Naive thymus-derived CD4-positive, alpha-beta T cell (primary cell): ENCODE measurements at regions not wholly inside any gene's neighbourhood (a gene's known extent, or its start where the extent isn't known, plus 50 kb on each side); places are given as distances from the start of the nearest gene placed in this dataset.

Source experiments
- ATAC-seq: fragments of 150-1000 bp; cut with Tn5 transposase; 2 replicates; pipeline ENCODE4 v1.10.0; 2021; ENCODE audit warnings: mild to moderate bottlenecking, moderate library complexity
- CTCF ChIA-PET: fragments of 350-600 bp; sonication (Branson Sonifier 250); formaldehyde crosslinking; loops from one replicate; lab custom pipeline; 2021; ENCODE audit warnings: antibody characterized with exemption; lab: Charles Lee
- POLR2A ChIA-PET: fragments of 350-600 bp; sonication (Branson Sonifier 250); formaldehyde crosslinking; loops from one replicate; lab custom pipeline; 2021; ENCODE audit warnings: antibody characterized with exemption, inconsistent platforms; lab: Charles Lee
- DNase-seq, 9 donors: peaks; one replicate each; pipeline versions ENCODE4 v3.0.0 to v3.0.0-alpha.2; 2020 to 2022; ENCODE audit warnings: mixed read lengths in 1 of 9
- H3K27ac ChIP-seq: one replicate; pipeline ENCODE4 v1.7.0; 2013; ENCODE audit warnings: mild to moderate bottlenecking, low read depth, low read length, moderate library complexity
- H3K27me3 ChIP-seq, 2 donors: one replicate each; pipeline ENCODE4 v1.7.0; 2013; ENCODE audit warnings: low read length in 2 of 2, mild to moderate bottlenecking in 2 of 2, moderate library complexity in 2 of 2; ENCODE audit not compliant: control insufficient read depth in 2 of 2, insufficient read depth in 2 of 2
- H3K36me3 ChIP-seq, 3 experiments: 1 replicate in 2 of 3; 2 replicates in 1 of 3; pipeline ENCODE4 v1.7.0; 2013; ENCODE audit warnings: low read length in 3 of 3, mild to moderate bottlenecking in 3 of 3, moderate library complexity in 1 of 3; ENCODE audit not compliant: insufficient read depth in 3 of 3, control insufficient read depth in 2 of 3
- H3K4me1 ChIP-seq, 2 donors: one replicate each; pipeline ENCODE4 v1.7.0; 2013; ENCODE audit warnings: low read length in 2 of 2, mild to moderate bottlenecking in 2 of 2, moderate library complexity in 1 of 2; ENCODE audit not compliant: control insufficient read depth in 2 of 2, insufficient read depth in 2 of 2
- H3K4me3 ChIP-seq: 2 replicates; pipeline ENCODE4 v1.7.0; 2013; ENCODE audit warnings: mild to moderate bottlenecking, low read length
- H3K9me3 ChIP-seq, 3 experiments: 1 replicate in 2 of 3; 2 replicates in 1 of 3; pipeline ENCODE4 v1.7.0; 2013; ENCODE audit warnings: low read length in 3 of 3; ENCODE audit not compliant: control insufficient read depth in 2 of 3
- H3K27ac Mint-ChIP-seq, 9 donors: one replicate each; pipeline ENCODE4 v1.8.0; 2020 to 2022; ENCODE audit warnings: mixed read lengths in 9 of 9, mild to moderate bottlenecking in 8 of 9, moderate library complexity in 5 of 9, inconsistent platforms in 2 of 9
- H3K27me3 Mint-ChIP-seq, 5 donors: one replicate each; pipeline ENCODE4 v1.8.0; 2021 to 2022; ENCODE audit warnings: mixed read lengths in 5 of 5, mild to moderate bottlenecking in 1 of 5
- H3K36me3 Mint-ChIP-seq, 5 donors: one replicate each; pipeline ENCODE4 v1.8.0; 2020 to 2022; ENCODE audit warnings: mixed read lengths in 5 of 5, mild to moderate bottlenecking in 3 of 5, inconsistent platforms in 1 of 5
- H3K4me1 Mint-ChIP-seq, 7 donors: one replicate each; pipeline ENCODE4 v1.8.0; 2020 to 2022; ENCODE audit warnings: mixed read lengths in 7 of 7, mild to moderate bottlenecking in 3 of 7, inconsistent platforms in 1 of 7
- H3K4me3 Mint-ChIP-seq, 10 donors: one replicate each; pipeline ENCODE4 v1.8.0; 2020 to 2022; ENCODE audit warnings: mild to moderate bottlenecking in 10 of 10, mixed read lengths in 10 of 10, moderate library complexity in 6 of 10, inconsistent platforms in 2 of 10
- H3K9me3 Mint-ChIP-seq, 11 donors: one replicate each; pipeline ENCODE4 v1.8.0; 2020 to 2022; ENCODE audit warnings: mixed read lengths in 11 of 11, mild to moderate bottlenecking in 4 of 11, inconsistent platforms in 1 of 11, moderate library complexity in 1 of 11
- intact Hi-C, 2 donors: fragments of 100-400 bp; cut with micrococcal nuclease; formaldehyde crosslinking; loops; one replicate each; pipeline ENCODE4 v1.15.1; 2023

GRCh38 chr5:98510143-98510985 is 263.1 kb upstream of the RGMB start:
- no peaks in the 10 kb centered on the region for H3K36me3 ChIP-seq
- peaks cover 0 to 17% (median 2%) of the 10 kb centered on the region in 5 donors for H3K27me3 Mint-ChIP-seq
- H3K27ac ChIP-seq: no peak overlapping the region
- H3K9me3 Mint-ChIP-seq: peaks cover 0 to 6% (median 0%) of the 10 kb centered on the region in 11 donors
- no peaks in the 10 kb centered on the region for H3K4me1 Mint-ChIP-seq
- DNase-seq (no peak), ATAC-seq (no peak)
- H3K27ac Mint-ChIP-seq: peak overlapping the region in 1 of 9 donors; percentile 35
- no peaks in the 10 kb centered on the region for H3K9me3 ChIP-seq
- intact Hi-C loops: no loop called here
- CTCF ChIA-PET: interaction anchor here (0.7 kb wide), 1 partner anchor 10 kb away, joined by 5 read pairs; no protein-coding TSS in a partner anchor
- no peaks in the 10 kb centered on the region for H3K4me1 ChIP-seq
- H3K4me3 ChIP-seq: no peak overlapping the region
- no peaks in the 10 kb centered on the region for H3K27me3 ChIP-seq
- POLR2A ChIA-PET: no interaction called here
- peaks cover 0 to 5% (median 0%) of the 10 kb centered on the region in 5 donors for H3K36me3 Mint-ChIP-seq
- no peak overlapping the region for H3K4me3 Mint-ChIP-seq

- Mint-ChIP-seq H3K36me3 (no peaks in the 10 kb centered on the region), H3K9me3 (peaks cover 0 to 4% (median 0%) of the 10 kb centered on the region in 11 donors), H3K27me3 (peaks cover 0 to 8% (median 0%) of the 10 kb centered on the region in 5 donors), H3K27ac (no peak overlapping the region), H3K4me3 (no peak overlapping the region), H3K4me1 (no peaks in the 10 kb centered on the region)
- Histone ChIP-seq H3K27me3 (no peaks in the 10 kb centered on the region), H3K9me3 (no peaks in the 10 kb centered on the region), H3K4me3 (no peak overlapping the region), H3K4me1 (no peaks in the 10 kb centered on the region), H3K27ac (no peak overlapping the region), H3K36me3 (no peaks in the 10 kb centered on the region)
- ChIA-PET POLR2A (no interaction called here), CTCF (no interaction called here)
- intact Hi-C loops: no loop called here
- DNase-seq: no peak
- no peak for ATAC-seq
These were observed 260.1 kb upstream of the RGMB start for GRCh38 chr5:98513380-98513779.

- DNase-seq (no peak), ATAC-seq (no peak)
- ChIA-PET POLR2A (no interaction called here), CTCF (interaction anchor here (0.6 kb wide), 1 partner anchor 238 kb away, joined by 3 read pairs; no protein-coding TSS in a partner anchor)
- Mint-ChIP-seq H3K4me1 (no peaks in the 10 kb centered on the region), H3K36me3 (no peaks in the 10 kb centered on the region), H3K9me3 (peaks cover 0 to 1% (median 0%) of the 10 kb centered on the region in 11 donors), H3K27ac (no peak overlapping the region), H3K27me3 (peaks cover 0 to 8% (median 0%) of the 10 kb centered on the region in 5 donors), H3K4me3 (no peak overlapping the region)
- Histone ChIP-seq H3K27me3 (no peaks in the 10 kb centered on the region), H3K27ac (no peak overlapping the region), H3K9me3 (no peaks in the 10 kb centered on the region), H3K36me3 (no peaks in the 10 kb centered on the region), H3K4me3 (no peak overlapping the region), H3K4me1 (no peaks in the 10 kb centered on the region)
- intact Hi-C loops: no loop called here
These were observed 259.2 kb upstream of the RGMB start for GRCh38 chr5:98514215-98514614.

- no peak for DNase-seq
- H3K27me3 ChIP-seq: no peaks in the 10 kb centered on the region
- POLR2A ChIA-PET: no interaction called here
- H3K27me3 Mint-ChIP-seq: peaks cover 0 to 10% (median 4%) of the 10 kb centered on the region in 5 donors
- no peak overlapping the region for H3K4me3 ChIP-seq
- H3K27ac ChIP-seq: no peak overlapping the region
- no peak overlapping the region for H3K27ac Mint-ChIP-seq
- H3K36me3 ChIP-seq: no peaks in the 10 kb centered on the region
- no peaks in the 10 kb centered on the region for H3K4me1 ChIP-seq
- CTCF ChIA-PET: no interaction called here
- H3K9me3 ChIP-seq: no peaks in the 10 kb centered on the region
- peaks cover 0 to 1% (median 0%) of the 10 kb centered on the region in 11 donors for H3K9me3 Mint-ChIP-seq
- no peak for ATAC-seq
- no peaks in the 10 kb centered on the region for H3K36me3 Mint-ChIP-seq
- intact Hi-C loops: no loop called here
- H3K4me1 Mint-ChIP-seq: no peaks in the 10 kb centered on the region
- no peak overlapping the region for H3K4me3 Mint-ChIP-seq
These were observed 256.8 kb upstream of the RGMB start for GRCh38 chr5:98516701-98517100.

- Histone ChIP-seq H3K27ac (no peak overlapping the region), H3K4me1 (no peaks in the 10 kb centered on the region), H3K27me3 (peaks cover 0 to 3% of the 10 kb centered on the region in 2 donors), H3K4me3 (no peak overlapping the region), H3K36me3 (no peaks in the 10 kb centered on the region), H3K9me3 (no peaks in the 10 kb centered on the region)
- H3K4me3 Mint-ChIP-seq: no peak overlapping the region
- no peak overlapping the region for H3K27ac Mint-ChIP-seq
- H3K27me3 Mint-ChIP-seq: peaks cover 0 to 13% (median 4%) of the 10 kb centered on the region in 5 donors
- POLR2A ChIA-PET: no interaction called here
- no peaks in the 10 kb centered on the region for H3K36me3 Mint-ChIP-seq
- DNase-seq (no peak), ATAC-seq (no peak)
- CTCF ChIA-PET: no interaction called here
- intact Hi-C loops: no loop called here
- peaks cover 0 to 1% (median 0%) of the 10 kb centered on the region in 11 donors for H3K9me3 Mint-ChIP-seq
- H3K4me1 Mint-ChIP-seq: no peaks in the 10 kb centered on the region
These were observed 255.7 kb upstream of the RGMB start for GRCh38 chr5:98517560-98518366.

GRCh38 chr5:98518754-98519153 is 254.7 kb upstream of the RGMB start:
- Mint-ChIP-seq H3K36me3 (no peaks in the 10 kb centered on the region), H3K27me3 (peaks cover 0 to 19% (median 9%) of the 10 kb centered on the region in 5 donors), H3K4me1 (no peaks in the 10 kb centered on the region), H3K27ac (no peak overlapping the region), H3K9me3 (peaks cover 0 to 1% (median 0%) of the 10 kb centered on the region in 11 donors), H3K4me3 (no peak overlapping the region)
- DNase-seq: no peak
- ATAC-seq: no peak
- POLR2A ChIA-PET: no interaction called here
- CTCF ChIA-PET: no interaction called here
- H3K4me3 ChIP-seq: no peak overlapping the region
- H3K4me1 ChIP-seq: no peaks in the 10 kb centered on the region
- H3K9me3 ChIP-seq: no peaks in the 10 kb centered on the region
- intact Hi-C loops: no loop called here
- peaks cover 0 to 3% of the 10 kb centered on the region in 2 donors for H3K27me3 ChIP-seq
- no peak overlapping the region for H3K27ac ChIP-seq
- no peaks in the 10 kb centered on the region for H3K36me3 ChIP-seq
